ENCODE measurements at regions not wholly inside any gene's neighbourhood (a gene's known extent, or its start where the extent isn't known, plus 50 kb on each side); places are given as distances from the start of the nearest gene placed in this dataset.

- TF ChIP-seq POLR2A (IDR thresholded peaks at IDR 0.05; ENCODE audit: low read length) (no peak), GATA1 (IDR thresholded peaks at IDR 0.05; ENCODE audit: low read depth, low read length) (no peak)
Observed at GRCh38 chr4:27276307-27277073, 415.8 kb downstream of the STIM2 start.
